VCaP (cell line): ENCODE measurements at regions not wholly inside any gene's neighbourhood (a gene's known extent, or its start where the extent isn't known, plus 50 kb on each side); places are given as distances from the start of the nearest gene placed in this dataset.

Experiments
- H3K27ac ChIP-seq: fragments of 450-650 bp; 2 replicates; pipeline ENCODE4 v1.5.1; 2017
- CTCF ChIP-seq: fragments of 450-650 bp; conservative IDR thresholded peaks from 2 replicates; pipeline ENCODE4 v1.5.1; 2017; ENCODE audit warnings: mild to moderate bottlenecking, moderate library complexity

- no peak overlapping the region for H3K27ac ChIP-seq
- TF ChIP-seq CTCF: no peak
Observed at GRCh38 chr10:36351159-36351558, 709.1 kb upstream of the FZD8 start.

GRCh38 chr10:36349445-36350078 lies 707.5 kb upstream of the FZD8 start:
- no peak for TF ChIP-seq CTCF
- no peak overlapping the region for H3K27ac ChIP-seq

GRCh38 chr10:36345807-36346206 lies 703.7 kb upstream of the FZD8 start:
- no peak for TF ChIP-seq CTCF
- no peak overlapping the region for H3K27ac ChIP-seq

GRCh38 chr10:36345175-36345533 lies 703.1 kb upstream of the FZD8 start:
- TF ChIP-seq CTCF: no peak
- H3K27ac ChIP-seq: no peak overlapping the region

- H3K27ac ChIP-seq: no peak overlapping the region
- no peak for TF ChIP-seq CTCF
Observed at GRCh38 chr10:36344240-36345174, 702.4 kb upstream of the FZD8 start.

- TF ChIP-seq CTCF: no peak
- no peak overlapping the region for H3K27ac ChIP-seq
Observed at GRCh38 chr10:36342781-36343180, 700.7 kb upstream of the FZD8 start.

- TF ChIP-seq CTCF: no peak
- no peak overlapping the region for H3K27ac ChIP-seq
Observed at GRCh38 chr10:36341471-36341870, 699.4 kb upstream of the FZD8 start.
